ENCODE measurements at regions not wholly inside any gene's neighbourhood (a gene's known extent, or its start where the extent isn't known, plus 50 kb on each side); places are given as distances from the start of the nearest gene placed in this dataset.

DNA sequence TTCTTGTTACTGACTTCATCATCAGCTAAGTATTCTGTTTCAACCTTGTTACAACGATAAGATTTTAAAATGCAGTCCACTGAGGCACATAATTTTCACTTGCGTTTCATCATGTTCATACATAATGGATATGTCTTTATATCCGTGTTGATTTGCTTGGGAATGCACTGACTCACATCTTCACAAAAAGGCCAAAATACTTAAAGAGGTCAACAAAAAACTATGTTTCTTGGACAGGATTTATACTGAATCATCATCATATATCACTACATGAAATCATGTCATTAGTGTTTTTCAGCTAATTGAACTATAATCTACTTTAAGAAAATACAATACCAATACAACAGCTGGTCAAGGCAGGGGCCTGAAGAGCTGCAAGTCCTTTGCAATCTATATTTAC, 324.5 kb upstream of the KLF6 start:
- Histone ChIP-seq H3K36me3 (no peaks in the 10 kb centered on the region), H3K27me3 (no peaks in the 10 kb centered on the region), H3K4me3 (ENCODE audit: low read depth in 1 of 2, low read length in 1 of 2) (no peak overlapping the region), H3K27ac (no peak overlapping the region), H3K4me1 (ENCODE audit: control insufficient read depth in 1 of 2, insufficient read depth in 1 of 2, low read depth in 1 of 2, low read length in 1 of 2) (no peaks in the 10 kb centered on the region), H3K9me3 (no peaks in the 10 kb centered on the region)
- TF ChIP-seq, protein P1, sequence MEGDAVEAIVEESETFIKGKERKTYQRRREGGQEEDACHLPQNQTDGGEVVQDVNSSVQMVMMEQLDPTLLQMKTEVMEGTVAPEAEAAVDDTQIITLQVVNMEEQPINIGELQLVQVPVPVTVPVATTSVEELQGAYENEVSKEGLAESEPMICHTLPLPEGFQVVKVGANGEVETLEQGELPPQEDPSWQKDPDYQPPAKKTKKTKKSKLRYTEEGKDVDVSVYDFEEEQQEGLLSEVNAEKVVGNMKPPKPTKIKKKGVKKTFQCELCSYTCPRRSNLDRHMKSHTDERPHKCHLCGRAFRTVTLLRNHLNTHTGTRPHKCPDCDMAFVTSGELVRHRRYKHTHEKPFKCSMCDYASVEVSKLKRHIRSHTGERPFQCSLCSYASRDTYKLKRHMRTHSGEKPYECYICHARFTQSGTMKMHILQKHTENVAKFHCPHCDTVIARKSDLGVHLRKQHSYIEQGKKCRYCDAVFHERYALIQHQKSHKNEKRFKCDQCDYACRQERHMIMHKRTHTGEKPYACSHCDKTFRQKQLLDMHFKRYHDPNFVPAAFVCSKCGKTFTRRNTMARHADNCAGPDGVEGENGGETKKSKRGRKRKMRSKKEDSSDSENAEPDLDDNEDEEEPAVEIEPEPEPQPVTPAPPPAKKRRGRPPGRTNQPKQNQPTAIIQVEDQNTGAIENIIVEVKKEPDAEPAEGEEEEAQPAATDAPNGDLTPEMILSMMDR (IDR thresholded peaks at IDR 0.05): no peak

DNA sequence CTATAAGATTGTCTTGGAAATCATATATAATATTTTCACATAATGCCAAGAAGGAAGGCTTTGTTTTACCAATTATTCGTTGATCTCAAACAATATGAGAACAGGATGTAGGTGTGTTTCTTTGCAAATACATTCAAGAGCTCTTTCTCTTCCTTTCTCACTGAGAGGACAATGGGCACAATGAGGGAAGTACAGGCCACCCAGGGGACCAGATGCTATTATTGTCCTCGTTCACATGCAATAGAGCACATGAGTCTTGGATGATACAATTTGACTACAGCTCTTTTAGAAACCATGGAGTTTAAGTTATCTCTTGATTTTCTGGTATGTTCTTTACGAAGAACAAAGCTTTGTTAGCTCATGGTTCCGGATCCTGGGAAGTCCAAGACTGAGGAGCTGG, 323.7 kb upstream of the KLF6 start:
- Histone ChIP-seq H3K9me3 (no peaks in the 10 kb centered on the region), H3K4me1 (ENCODE audit: control insufficient read depth in 1 of 2, insufficient read depth in 1 of 2, low read depth in 1 of 2, low read length in 1 of 2) (no peaks in the 10 kb centered on the region), H3K4me3 (ENCODE audit: low read depth in 1 of 2, low read length in 1 of 2) (no peak overlapping the region), H3K36me3 (no peaks in the 10 kb centered on the region), H3K27ac (no peak overlapping the region), H3K27me3 (no peaks in the 10 kb centered on the region)
- TF ChIP-seq, protein P1 (IDR thresholded peaks at IDR 0.05): no peak

GRCh38 chr10:4107285-4107851, 322.4 kb upstream of the KLF6 start:
- TF ChIP-seq, protein P1 (IDR thresholded peaks at IDR 0.05): no peak
- Histone ChIP-seq H3K9me3 (no peaks in the 10 kb centered on the region), H3K4me3 (ENCODE audit: low read depth in 1 of 2, low read length in 1 of 2) (no peak overlapping the region), H3K4me1 (ENCODE audit: control insufficient read depth in 1 of 2, insufficient read depth in 1 of 2, low read depth in 1 of 2, low read length in 1 of 2) (no peaks in the 10 kb centered on the region), H3K36me3 (no peaks in the 10 kb centered on the region), H3K27me3 (no peaks in the 10 kb centered on the region), H3K27ac (no peak overlapping the region)

DNA sequence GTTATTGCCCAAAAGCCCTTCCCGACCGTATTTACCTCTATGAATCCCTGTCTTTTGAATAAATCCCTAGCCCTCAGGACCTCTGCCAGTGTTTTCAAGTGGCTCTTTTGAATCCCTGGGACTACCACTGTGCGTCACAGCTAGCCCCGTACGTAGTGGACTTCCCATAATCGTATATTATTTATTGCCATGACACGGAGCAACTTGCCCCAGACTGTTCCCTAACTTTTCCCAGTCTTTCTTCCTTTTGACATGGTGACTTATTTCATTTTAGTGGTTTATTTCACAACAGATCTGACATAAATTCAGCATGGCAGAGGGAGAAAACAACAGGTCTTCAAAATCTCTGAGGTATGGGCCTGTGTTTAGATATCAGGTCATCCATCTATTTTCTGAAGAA, 318.6 kb upstream of the KLF6 start:
- Histone ChIP-seq H3K4me1 (ENCODE audit: control insufficient read depth in 1 of 2, insufficient read depth in 1 of 2, low read depth in 1 of 2, low read length in 1 of 2) (no peaks in the 10 kb centered on the region), H3K4me3 (ENCODE audit: low read depth in 1 of 2, low read length in 1 of 2) (no peak overlapping the region), H3K27ac (no peak overlapping the region), H3K9me3 (no peaks in the 10 kb centered on the region), H3K36me3 (no peaks in the 10 kb centered on the region), H3K27me3 (no peaks in the 10 kb centered on the region)
- TF ChIP-seq, protein P1 (IDR thresholded peaks at IDR 0.05): no peak

GRCh38 chr10:4102802-4103344, 317.9 kb upstream of the KLF6 start:
- TF ChIP-seq, protein P1 (IDR thresholded peaks at IDR 0.05): no peak
- no peaks in the 10 kb centered on the region for H3K9me3 ChIP-seq
- no peak overlapping the region for H3K27ac ChIP-seq
- H3K36me3 ChIP-seq: no peaks in the 10 kb centered on the region
- H3K4me3 ChIP-seq (ENCODE audit: low read depth in 1 of 2, low read length in 1 of 2): no peak overlapping the region
- H3K27me3 ChIP-seq: no peaks in the 10 kb centered on the region
- H3K4me1 ChIP-seq (ENCODE audit: control insufficient read depth in 1 of 2, insufficient read depth in 1 of 2, low read depth in 1 of 2, low read length in 1 of 2): no peaks in the 10 kb centered on the region

Data from neutrophil (primary cell).